ENCODE measurements at regions not wholly inside any gene's neighbourhood (a gene's known extent, or its start where the extent isn't known, plus 50 kb on each side); places are given as distances from the start of the nearest gene placed in this dataset.

DNA sequence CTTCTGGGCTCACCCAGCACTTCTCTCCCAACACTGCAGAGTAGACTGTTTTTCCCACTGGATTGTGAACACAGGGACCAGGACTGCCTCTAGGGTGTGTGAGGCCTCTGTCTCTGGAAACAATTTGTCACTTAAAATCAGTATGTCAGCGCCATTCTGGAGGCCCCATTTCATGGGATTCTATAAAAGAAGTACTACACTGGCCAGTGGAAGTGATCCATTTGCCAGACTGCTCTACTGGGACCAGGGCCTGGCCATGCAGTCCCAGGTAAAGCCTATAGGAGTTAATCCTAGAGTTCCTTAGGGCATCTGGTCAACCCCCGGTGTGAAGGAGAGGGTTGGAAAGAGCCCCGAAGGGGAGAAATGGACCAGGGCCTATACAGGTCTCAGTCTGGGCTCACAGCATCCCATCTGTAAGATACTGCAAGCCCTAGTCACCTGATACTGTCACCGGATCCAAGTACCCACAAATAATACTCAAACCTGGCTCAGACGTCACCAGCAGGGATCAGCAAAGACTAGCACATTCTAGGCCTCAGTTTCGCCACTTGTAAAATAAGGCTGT lies 245.0 kb downstream of the FOXD2 start:
- H3K9ac ChIP-seq (ENCODE audit: low read length in 3 of 3): no peak overlapping the region
- no peaks in the 10 kb centered on the region for H3K27me3 ChIP-seq (ENCODE audit: control insufficient read depth, insufficient read depth, low read length)
- peak in 2 of 5 donors; percentile 3 to 8 for DNase-seq
- H3K4me3 ChIP-seq (ENCODE audit: low read length in 3 of 3): no peak overlapping the region
- TF ChIP-seq, protein P1, sequence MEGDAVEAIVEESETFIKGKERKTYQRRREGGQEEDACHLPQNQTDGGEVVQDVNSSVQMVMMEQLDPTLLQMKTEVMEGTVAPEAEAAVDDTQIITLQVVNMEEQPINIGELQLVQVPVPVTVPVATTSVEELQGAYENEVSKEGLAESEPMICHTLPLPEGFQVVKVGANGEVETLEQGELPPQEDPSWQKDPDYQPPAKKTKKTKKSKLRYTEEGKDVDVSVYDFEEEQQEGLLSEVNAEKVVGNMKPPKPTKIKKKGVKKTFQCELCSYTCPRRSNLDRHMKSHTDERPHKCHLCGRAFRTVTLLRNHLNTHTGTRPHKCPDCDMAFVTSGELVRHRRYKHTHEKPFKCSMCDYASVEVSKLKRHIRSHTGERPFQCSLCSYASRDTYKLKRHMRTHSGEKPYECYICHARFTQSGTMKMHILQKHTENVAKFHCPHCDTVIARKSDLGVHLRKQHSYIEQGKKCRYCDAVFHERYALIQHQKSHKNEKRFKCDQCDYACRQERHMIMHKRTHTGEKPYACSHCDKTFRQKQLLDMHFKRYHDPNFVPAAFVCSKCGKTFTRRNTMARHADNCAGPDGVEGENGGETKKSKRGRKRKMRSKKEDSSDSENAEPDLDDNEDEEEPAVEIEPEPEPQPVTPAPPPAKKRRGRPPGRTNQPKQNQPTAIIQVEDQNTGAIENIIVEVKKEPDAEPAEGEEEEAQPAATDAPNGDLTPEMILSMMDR (IDR thresholded peaks at IDR 0.05; ENCODE audit: borderline replicate concordance, extremely low read depth, insufficient read depth): no peak
- no peaks in the 10 kb centered on the region for H3K9me3 ChIP-seq (ENCODE audit: control insufficient read depth in 2 of 3, insufficient read depth in 1 of 3, low read length in 3 of 3)
- intact Hi-C loops (cut with DNase I): no loop called here
- no peaks in the 10 kb centered on the region for H3K36me3 ChIP-seq (ENCODE audit: control insufficient read depth in 2 of 3, insufficient read depth in 3 of 3, low read length in 3 of 3)
- peaks cover 0 to 3% (median 3%) of the 10 kb centered on the region in 3 donors for H3K4me1 ChIP-seq (ENCODE audit: control insufficient read depth in 2 of 3, insufficient read depth in 2 of 3, low read depth in 1 of 3, low read length in 3 of 3)
- H3K27ac ChIP-seq (ENCODE audit: low read depth in 2 of 2, low read length in 2 of 2): no peak overlapping the region
- FAIRE-seq: no peak

DNA sequence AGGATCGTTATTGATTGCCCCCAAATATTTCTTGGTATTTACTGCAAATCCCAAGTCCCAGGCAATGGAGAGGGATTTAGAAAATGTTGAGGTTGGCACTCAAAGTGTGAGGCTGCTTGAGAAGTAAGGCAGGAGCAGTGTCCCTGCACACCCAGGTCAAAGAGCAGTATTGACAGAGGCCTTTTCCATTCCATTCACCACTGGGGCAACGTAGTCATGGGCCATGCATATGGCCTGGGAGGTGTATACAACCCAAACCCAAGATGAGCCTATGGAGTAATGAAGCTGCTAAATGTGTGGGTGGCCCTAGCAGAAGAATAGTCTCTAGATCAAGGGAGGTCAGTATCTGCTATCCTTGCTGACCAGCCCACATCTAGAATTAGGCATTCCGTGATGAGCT lies 245.6 kb downstream of the FOXD2 start:
- no peaks in the 10 kb centered on the region for H3K9me3 ChIP-seq (ENCODE audit: control insufficient read depth in 2 of 3, insufficient read depth in 1 of 3, low read length in 3 of 3)
- no peak for FAIRE-seq
- H3K9ac ChIP-seq (ENCODE audit: low read length in 3 of 3): no peak overlapping the region
- no peak overlapping the region for H3K27ac ChIP-seq (ENCODE audit: low read depth in 2 of 2, low read length in 2 of 2)
- H3K36me3 ChIP-seq (ENCODE audit: control insufficient read depth in 2 of 3, insufficient read depth in 3 of 3, low read length in 3 of 3): no peaks in the 10 kb centered on the region
- no peaks in the 10 kb centered on the region for H3K27me3 ChIP-seq (ENCODE audit: control insufficient read depth, insufficient read depth, low read length)
- TF ChIP-seq, protein P1 (IDR thresholded peaks at IDR 0.05; ENCODE audit: borderline replicate concordance, extremely low read depth, insufficient read depth): no peak
- no peak overlapping the region for H3K4me3 ChIP-seq (ENCODE audit: low read length in 3 of 3)
- intact Hi-C loops (cut with DNase I): no loop called here
- H3K4me1 ChIP-seq (ENCODE audit: control insufficient read depth in 2 of 3, insufficient read depth in 2 of 3, low read depth in 1 of 3, low read length in 3 of 3): peaks cover 0 to 3% (median 3%) of the 10 kb centered on the region in 3 donors
- peak in 1 of 5 donors; percentile 9 for DNase-seq

DNA sequence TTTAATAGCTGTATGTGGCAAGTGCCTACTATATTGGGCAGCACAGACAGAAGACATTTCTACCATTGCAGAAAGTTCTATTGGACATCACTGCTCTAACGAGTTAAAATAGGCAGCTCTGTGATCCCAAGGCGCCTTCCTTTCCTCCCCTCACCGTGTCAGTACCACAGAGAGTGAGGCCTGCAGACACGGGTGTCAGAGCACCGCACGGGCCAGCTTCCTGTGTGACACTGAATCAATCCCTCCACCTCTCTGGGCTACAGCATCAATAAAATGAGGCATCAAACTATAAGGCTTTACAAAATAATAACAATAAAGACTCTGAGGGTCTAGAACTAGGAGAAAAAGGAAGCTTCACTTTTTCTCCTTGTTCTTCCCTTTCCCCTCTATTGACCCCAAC lies 246.7 kb downstream of the FOXD2 start:
- FAIRE-seq: no peak
- H3K4me1 ChIP-seq (ENCODE audit: control insufficient read depth in 2 of 3, insufficient read depth in 2 of 3, low read depth in 1 of 3, low read length in 3 of 3): peaks cover 0 to 3% (median 0%) of the 10 kb centered on the region in 3 donors
- intact Hi-C loops (cut with DNase I): no loop called here
- peak in 1 of 5 donors; percentile 12 for DNase-seq
- no peaks in the 10 kb centered on the region for H3K27me3 ChIP-seq (ENCODE audit: control insufficient read depth, insufficient read depth, low read length)
- no peaks in the 10 kb centered on the region for H3K36me3 ChIP-seq (ENCODE audit: control insufficient read depth in 2 of 3, insufficient read depth in 3 of 3, low read length in 3 of 3)
- H3K4me3 ChIP-seq (ENCODE audit: low read length in 3 of 3): no peak overlapping the region
- H3K9me3 ChIP-seq (ENCODE audit: control insufficient read depth in 2 of 3, insufficient read depth in 1 of 3, low read length in 3 of 3): no peaks in the 10 kb centered on the region
- TF ChIP-seq, protein P1 (IDR thresholded peaks at IDR 0.05; ENCODE audit: borderline replicate concordance, extremely low read depth, insufficient read depth): no peak
- no peak overlapping the region for H3K9ac ChIP-seq (ENCODE audit: low read length in 3 of 3)
- no peak overlapping the region for H3K27ac ChIP-seq (ENCODE audit: low read depth in 2 of 2, low read length in 2 of 2)

Measured in kidney (tissue), 13 donors.